ENCODE measurements at regions not wholly inside any gene's neighbourhood (a gene's known extent, or its start where the extent isn't known, plus 50 kb on each side); places are given as distances from the start of the nearest gene placed in this dataset.

GRCh38 chr6:169939554-169940164 lies 188.2 kb downstream of the ERMARD start:
- no peak overlapping the region for H3K27ac Mint-ChIP-seq
- POLR2A ChIA-PET = no interaction called here
- no peak overlapping the region for H3K4me3 Mint-ChIP-seq
- no peak for DNase-seq
- H3K36me3 Mint-ChIP-seq (ENCODE audit: low read depth) = no peaks in the 10 kb centered on the region
- CTCF ChIA-PET = no interaction called here
- H3K27me3 Mint-ChIP-seq = peaks cover 13% of the 10 kb centered on the region
- peaks cover 5% of the 10 kb centered on the region for H3K9me3 Mint-ChIP-seq
- no peaks in the 10 kb centered on the region for H3K4me1 Mint-ChIP-seq

- Mint-ChIP-seq H3K4me1 (no peaks in the 10 kb centered on the region), H3K4me3 (no peak overlapping the region), H3K9me3 (no peaks in the 10 kb centered on the region), H3K27ac (no peak overlapping the region), H3K27me3 (peaks cover 8% of the 10 kb centered on the region), H3K36me3 (ENCODE audit: low read depth) (no peaks in the 10 kb centered on the region)
- CTCF ChIA-PET = no interaction called here
- POLR2A ChIA-PET = no interaction called here
- DNase-seq = no peak
These were observed 187.3 kb downstream of the ERMARD start for GRCh38 chr6:169938731-169939130.

DNA sequence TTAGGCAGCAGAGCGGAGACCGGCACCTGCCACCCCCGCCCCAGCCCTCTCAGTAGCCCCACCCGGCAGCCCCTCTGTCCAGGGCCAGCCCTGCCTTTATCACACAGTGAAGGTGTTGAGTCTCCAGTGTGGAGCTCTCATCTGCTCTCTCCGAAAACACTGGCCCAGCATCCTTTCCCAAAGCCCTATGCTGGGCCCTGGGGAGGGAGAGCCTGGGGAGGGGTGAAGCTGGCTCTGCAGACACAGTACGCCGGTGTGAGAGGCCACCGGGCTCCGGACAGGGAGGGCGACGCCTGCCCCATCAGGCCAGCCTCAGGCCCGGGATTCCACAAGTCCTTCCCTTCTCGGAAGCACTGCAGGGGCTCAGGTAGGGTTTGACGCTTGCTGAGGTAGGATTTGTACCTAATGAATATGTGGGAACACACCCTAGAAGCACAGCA lies 186.9 kb downstream of the ERMARD start:
- no peak for DNase-seq
- Mint-ChIP-seq H3K4me1 (no peaks in the 10 kb centered on the region), H3K36me3 (ENCODE audit: low read depth) (no peaks in the 10 kb centered on the region), H3K9me3 (no peaks in the 10 kb centered on the region), H3K27me3 (peaks cover 6% of the 10 kb centered on the region), H3K27ac (no peak overlapping the region), H3K4me3 (no peak overlapping the region)
- POLR2A ChIA-PET = no interaction called here
- CTCF ChIA-PET = no interaction called here

- CTCF ChIA-PET = no interaction called here
- POLR2A ChIA-PET = no interaction called here
- Mint-ChIP-seq H3K4me3 (no peak overlapping the region), H3K27ac (no peak overlapping the region), H3K4me1 (no peaks in the 10 kb centered on the region), H3K27me3 (peaks cover 4% of the 10 kb centered on the region), H3K9me3 (no peaks in the 10 kb centered on the region), H3K36me3 (ENCODE audit: low read depth) (no peaks in the 10 kb centered on the region)
- DNase-seq = no peak
These were observed 186.2 kb downstream of the ERMARD start for GRCh38 chr6:169937389-169938261.

DNA sequence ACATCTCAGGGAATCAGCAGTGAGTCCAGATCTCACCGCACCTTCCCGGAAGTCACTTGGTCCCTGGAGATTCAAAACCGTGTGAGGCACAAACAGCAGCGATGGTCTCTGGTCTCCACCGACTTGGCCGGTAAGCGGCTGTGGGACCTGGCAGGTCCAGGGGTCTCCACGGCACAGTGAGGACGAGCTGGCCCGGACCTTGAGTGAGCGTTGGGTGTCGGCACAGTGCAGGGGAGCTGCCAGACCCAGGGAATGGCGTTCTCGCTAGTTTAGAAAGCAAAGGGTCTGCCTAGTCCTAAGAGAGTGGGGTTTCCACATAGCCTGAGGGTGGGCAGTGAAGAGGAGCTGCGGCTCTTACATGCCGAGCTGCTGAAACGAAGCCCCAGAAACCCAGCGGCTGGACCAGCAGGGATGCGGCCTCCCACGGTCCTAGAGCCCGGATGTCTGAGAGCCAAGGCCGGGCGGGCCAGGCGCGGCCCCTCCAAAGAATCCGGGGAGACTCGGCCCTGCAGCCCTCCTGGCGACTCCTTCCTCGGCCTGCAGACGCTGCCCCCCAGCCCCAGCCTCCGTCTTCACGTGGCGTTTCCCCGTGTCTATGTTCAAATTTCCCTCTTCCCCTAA lies 185.0 kb downstream of the ERMARD start:
- ChIA-PET POLR2A (no interaction called here), CTCF (interaction anchor here (0.5 kb wide), 1 partner anchor 985 kb away, joined by 4 read pairs; no protein-coding TSS in a partner anchor)
- Mint-ChIP-seq H3K27me3 (no peaks in the 10 kb centered on the region), H3K27ac (no peak overlapping the region), H3K36me3 (ENCODE audit: low read depth) (no peaks in the 10 kb centered on the region), H3K4me3 (no peak overlapping the region), H3K4me1 (no peaks in the 10 kb centered on the region), H3K9me3 (no peaks in the 10 kb centered on the region)
- no peak for DNase-seq

GRCh38 chr6:169935861-169936260 lies 184.4 kb downstream of the ERMARD start:
- Mint-ChIP-seq H3K27me3 (no peaks in the 10 kb centered on the region), H3K4me3 (no peak overlapping the region), H3K27ac (no peak overlapping the region), H3K36me3 (ENCODE audit: low read depth) (no peaks in the 10 kb centered on the region), H3K4me1 (no peaks in the 10 kb centered on the region), H3K9me3 (no peaks in the 10 kb centered on the region)
- no peak for DNase-seq
- ChIA-PET CTCF (interaction anchor here (0.5 kb wide), 1 partner anchor 984 kb away, joined by 4 read pairs; no protein-coding TSS in a partner anchor), POLR2A (no interaction called here)

DNA sequence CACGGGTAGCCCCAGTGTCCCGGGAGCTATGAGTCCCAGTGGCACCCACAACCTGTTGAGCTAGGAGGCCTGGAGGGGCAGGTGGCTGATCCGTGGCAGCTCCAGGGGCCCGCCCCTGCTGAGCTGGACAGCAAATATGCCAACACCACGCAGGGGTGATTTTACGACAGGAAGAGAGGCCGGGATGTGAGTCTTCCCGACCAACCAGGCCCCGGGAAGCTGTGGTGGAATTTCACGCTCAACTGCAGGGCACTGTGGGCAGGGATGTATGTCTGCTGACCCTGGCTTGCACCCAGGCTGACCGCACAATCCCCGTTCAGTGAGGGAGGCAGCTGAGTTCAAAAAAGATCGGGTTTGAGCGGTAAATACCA lies 183.9 kb downstream of the ERMARD start:
- no peak overlapping the region for H3K4me3 Mint-ChIP-seq
- no peak for DNase-seq
- CTCF ChIA-PET = no interaction called here

GRCh38 chr6:169934699-169935347 lies 183.4 kb downstream of the ERMARD start:
- H3K9me3 Mint-ChIP-seq = no peaks in the 10 kb centered on the region
- CTCF ChIA-PET = no interaction called here
- H3K4me1 Mint-ChIP-seq = no peaks in the 10 kb centered on the region
- peaks cover 3% of the 10 kb centered on the region for H3K27me3 Mint-ChIP-seq
- H3K27ac Mint-ChIP-seq = no peak overlapping the region
- H3K4me3 Mint-ChIP-seq = no peak overlapping the region
- H3K36me3 Mint-ChIP-seq (ENCODE audit: low read depth) = no peaks in the 10 kb centered on the region
- POLR2A ChIA-PET = no interaction called here
- DNase-seq = no peak

More for the DNA sequence above, 183.9 kb downstream of the ERMARD start:
- POLR2A ChIA-PET = no interaction called here
- no peaks in the 10 kb centered on the region for H3K27me3 Mint-ChIP-seq
- H3K27ac Mint-ChIP-seq = no peak overlapping the region
- H3K9me3 Mint-ChIP-seq = no peaks in the 10 kb centered on the region
- no peaks in the 10 kb centered on the region for H3K4me1 Mint-ChIP-seq
- H3K36me3 Mint-ChIP-seq (ENCODE audit: low read depth) = no peaks in the 10 kb centered on the region

- H3K27ac Mint-ChIP-seq = no peak overlapping the region
- POLR2A ChIA-PET = no interaction called here
- H3K4me3 Mint-ChIP-seq = no peak overlapping the region
- CTCF ChIA-PET = no interaction called here
- DNase-seq = no peak
- no peaks in the 10 kb centered on the region for H3K4me1 Mint-ChIP-seq
- no peaks in the 10 kb centered on the region for H3K36me3 Mint-ChIP-seq (ENCODE audit: low read depth)
- peaks cover under 1% of the 10 kb centered on the region for H3K9me3 Mint-ChIP-seq
- H3K27me3 Mint-ChIP-seq = peaks cover 3% of the 10 kb centered on the region
These were observed 182.6 kb downstream of the ERMARD start for GRCh38 chr6:169933839-169934698.

DNA sequence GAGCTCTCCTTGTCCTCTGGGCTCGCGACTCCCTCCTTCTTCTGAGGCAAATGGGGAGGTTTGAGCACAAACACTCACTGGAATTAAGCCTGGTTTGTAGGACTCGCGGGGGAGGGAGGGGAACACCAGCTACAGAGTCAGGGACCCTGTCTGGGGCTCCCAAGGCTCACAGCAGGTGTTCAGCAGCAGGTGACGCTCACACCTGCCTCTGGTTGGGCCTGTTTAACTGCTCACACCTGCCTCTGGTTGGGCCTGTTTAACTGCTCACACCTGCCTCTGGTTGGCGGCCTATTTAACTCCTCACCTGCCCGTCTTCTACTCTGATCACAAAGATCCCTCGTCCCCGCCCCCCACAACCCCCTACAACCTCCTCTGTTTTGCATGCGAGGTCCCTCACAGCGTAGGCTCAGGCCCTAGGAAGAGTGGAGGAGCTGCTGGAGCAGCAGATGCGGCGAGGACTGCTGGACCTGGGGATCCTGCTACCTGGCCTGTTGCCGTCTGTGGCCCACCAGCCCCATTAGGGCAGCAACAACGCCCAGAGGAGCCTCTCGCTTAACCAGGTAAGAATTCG lies 181.9 kb downstream of the ERMARD start:
- peaks cover 5% of the 10 kb centered on the region for H3K9me3 Mint-ChIP-seq
- H3K27ac Mint-ChIP-seq = no peak overlapping the region
- H3K27me3 Mint-ChIP-seq = peaks cover 3% of the 10 kb centered on the region
- POLR2A ChIA-PET = no interaction called here
- CTCF ChIA-PET = no interaction called here
- no peaks in the 10 kb centered on the region for H3K4me1 Mint-ChIP-seq
- DNase-seq = no peak
- H3K36me3 Mint-ChIP-seq (ENCODE audit: low read depth) = no peaks in the 10 kb centered on the region
- H3K4me3 Mint-ChIP-seq = no peak overlapping the region

DNA sequence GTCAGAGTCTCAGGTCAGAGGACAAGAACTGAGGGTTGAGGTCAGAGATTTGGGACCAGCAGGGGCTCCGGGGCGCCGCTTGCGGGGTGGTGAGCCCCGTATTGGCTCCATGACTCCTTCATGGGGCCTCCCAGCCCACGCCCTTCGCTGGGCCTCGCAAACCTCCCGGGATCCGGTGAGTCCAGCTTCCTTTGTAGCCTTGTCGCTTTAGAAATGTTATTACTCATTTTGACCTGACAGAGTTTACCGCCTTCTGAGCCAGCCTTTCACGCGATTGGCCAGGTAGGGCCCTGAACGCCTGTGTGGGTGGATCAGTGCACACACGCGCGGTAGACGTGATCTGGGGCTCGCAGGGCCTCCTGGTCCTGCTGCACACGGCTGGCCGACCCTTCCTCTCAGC lies 181.1 kb downstream of the ERMARD start:
- peaks cover 3% of the 10 kb centered on the region for H3K27me3 Mint-ChIP-seq
- peaks cover 5% of the 10 kb centered on the region for H3K9me3 Mint-ChIP-seq
- no peaks in the 10 kb centered on the region for H3K36me3 Mint-ChIP-seq (ENCODE audit: low read depth)
- no peak overlapping the region for H3K27ac Mint-ChIP-seq
- H3K4me1 Mint-ChIP-seq = no peaks in the 10 kb centered on the region
- ChIA-PET POLR2A (no interaction called here), CTCF (interaction anchor here (1.0 kb wide), 1 partner anchor 11 kb away, joined by 3 read pairs; no protein-coding TSS in a partner anchor)
- no peak overlapping the region for H3K4me3 Mint-ChIP-seq
- no peak for DNase-seq

GRCh38 chr6:169931261-169931660 lies 179.8 kb downstream of the ERMARD start:
- ChIA-PET CTCF (no interaction called here), POLR2A (no interaction called here)
- no peak overlapping the region for H3K27ac Mint-ChIP-seq
- H3K4me3 Mint-ChIP-seq = no peak overlapping the region
- no peaks in the 10 kb centered on the region for H3K36me3 Mint-ChIP-seq (ENCODE audit: low read depth)
- H3K9me3 Mint-ChIP-seq = peaks cover 5% of the 10 kb centered on the region
- no peak for DNase-seq
- H3K4me1 Mint-ChIP-seq = no peaks in the 10 kb centered on the region
- peaks cover 3% of the 10 kb centered on the region for H3K27me3 Mint-ChIP-seq

Measured in activated CD4-positive, alpha-beta T cell treated with anti-CD3 and anti-CD28 coated beads, Interleukin-2, amount 10 ng/mL, durations not matched to agents 7 days and 5 days (primary cell).